HCEC 1CT (cell line): ENCODE measurements at regions not wholly inside any gene's neighbourhood (a gene's known extent, or its start where the extent isn't known, plus 50 kb on each side); places are given as distances from the start of the nearest gene placed in this dataset.
A peak's percentile ranks its signal among the peaks of the same experiment; 100 is the strongest.

Experiments
- DNase-seq: peaks from one replicate; pipeline ENCODE4 v3.0.0-alpha.2; 2017

GRCh38 chr3:30502742-30503073 lies 103.7 kb upstream of the TGFBR2 start:
- DNase-seq, result peak; percentile 76

DNA sequence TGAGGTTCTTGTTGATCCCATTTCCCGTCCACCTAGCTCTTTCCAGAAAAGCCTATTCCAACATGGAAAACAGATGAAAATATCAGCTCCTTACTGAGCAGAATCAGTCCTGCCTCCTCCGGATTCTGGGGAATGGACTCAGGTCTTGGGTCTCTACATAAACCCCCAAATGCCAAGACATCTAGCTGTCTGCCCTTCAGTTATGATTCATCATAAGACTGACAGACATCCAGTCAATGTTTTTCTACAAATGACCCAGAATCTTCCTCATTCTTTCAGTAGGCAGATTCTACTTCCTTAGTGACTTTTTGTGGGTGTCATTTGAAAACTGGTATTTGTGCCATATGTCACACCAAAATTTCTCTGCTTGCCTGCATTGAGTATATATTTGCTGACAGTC lies 103.0 kb upstream of the TGFBR2 start:
- no peak for DNase-seq

DNA sequence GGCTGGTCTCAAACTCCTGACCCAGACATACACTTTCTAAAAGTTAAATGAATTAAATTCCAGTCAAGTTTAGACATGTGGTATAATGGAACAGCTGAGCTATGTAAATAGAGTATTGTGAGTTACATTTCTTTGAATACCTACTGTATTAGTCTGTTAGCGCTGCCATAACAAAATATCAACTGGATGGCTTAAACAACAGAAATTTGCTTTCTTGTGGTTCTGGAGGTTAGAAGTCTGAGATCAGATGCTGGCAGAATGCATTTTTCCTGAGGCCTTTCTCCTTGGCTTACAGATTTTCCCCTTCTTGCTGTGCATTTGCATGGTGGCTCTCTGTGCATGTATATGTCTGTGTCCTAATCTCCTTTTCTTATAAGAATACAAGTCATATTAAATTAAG lies 101.5 kb upstream of the TGFBR2 start:
- DNase-seq, result no peak

DNA sequence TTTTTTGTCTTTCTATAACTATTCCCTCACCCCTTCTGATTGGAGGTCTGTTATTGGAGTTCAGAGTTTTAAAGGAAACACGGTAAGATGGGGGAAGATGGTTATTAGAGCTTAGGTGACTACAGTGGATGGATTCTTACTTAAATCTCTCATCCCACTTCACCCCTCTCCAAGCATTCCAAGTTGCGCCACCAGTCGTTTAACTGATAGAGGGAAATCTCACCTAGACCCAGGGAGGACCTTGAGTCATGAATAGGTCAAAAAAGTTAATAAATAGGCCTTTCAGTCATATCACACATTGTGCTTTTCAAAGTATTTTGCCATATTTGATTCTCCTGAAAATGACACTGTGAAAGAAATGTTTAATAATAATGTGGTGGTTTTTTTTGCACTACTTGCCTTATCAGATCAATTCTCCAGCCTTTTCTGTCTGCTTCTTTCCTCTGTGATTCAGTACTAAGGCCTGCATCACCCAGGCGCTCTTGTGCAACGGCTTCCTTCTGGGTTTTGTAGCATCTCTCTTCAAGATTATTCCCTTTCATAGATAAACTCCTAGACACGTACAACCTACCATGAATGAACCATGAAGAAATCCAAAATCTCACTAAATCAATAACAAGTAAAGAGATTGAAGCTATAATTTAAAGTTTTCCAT lies 100.4 kb upstream of the TGFBR2 start:
- no peak for DNase-seq

GRCh38 chr3:30508339-30508738 lies 98.1 kb upstream of the TGFBR2 start:
- no peak for DNase-seq

DNA sequence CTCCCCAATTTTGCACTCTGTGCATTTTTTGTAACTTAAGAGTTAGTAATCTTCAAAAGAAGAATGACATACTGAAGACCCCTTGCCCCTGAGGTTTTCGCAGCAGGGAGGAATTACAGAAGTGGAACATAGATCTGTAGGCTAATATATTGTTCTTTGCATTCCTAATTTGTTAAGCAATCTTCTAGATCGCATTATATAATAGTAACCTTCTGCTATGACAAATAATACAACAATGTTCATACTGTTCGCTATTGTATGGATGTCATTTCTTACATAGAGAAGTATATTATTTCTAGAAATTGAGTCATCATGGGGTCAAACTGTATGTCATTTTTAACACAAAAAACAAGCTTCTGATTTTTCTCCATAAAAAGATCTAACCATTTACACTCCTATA lies 95.8 kb upstream of the TGFBR2 start:
- DNase-seq, result peak; percentile 54

GRCh38 chr3:30511524-30512251 lies 94.7 kb upstream of the TGFBR2 start:
- DNase-seq, result peak; percentile 98

DNA sequence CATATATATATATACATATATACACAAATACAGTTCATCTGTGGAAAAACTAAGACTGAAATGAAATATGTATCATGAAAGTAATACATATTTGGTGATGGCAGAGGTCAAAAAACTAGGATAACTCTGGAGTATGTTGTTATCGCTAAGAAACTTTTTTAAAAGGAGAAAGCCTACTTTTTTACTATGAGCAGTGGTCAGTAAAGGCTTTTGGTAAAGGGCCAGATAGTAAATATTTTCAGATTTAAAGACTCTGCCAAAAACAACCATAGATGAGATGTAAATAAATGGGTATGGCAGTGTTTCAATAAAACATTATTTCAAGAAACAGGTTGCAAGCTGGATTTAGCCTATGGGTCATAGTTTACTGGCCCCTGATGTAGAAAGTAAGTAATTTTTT lies 93.8 kb upstream of the TGFBR2 start:
- no peak for DNase-seq

GRCh38 chr3:30513374-30514152 lies 92.8 kb upstream of the TGFBR2 start:
- DNase-seq, result no peak

- DNase-seq, result no peak
Measured at GRCh38 chr3:30516238-30516637, 90.2 kb upstream of the TGFBR2 start.

DNA sequence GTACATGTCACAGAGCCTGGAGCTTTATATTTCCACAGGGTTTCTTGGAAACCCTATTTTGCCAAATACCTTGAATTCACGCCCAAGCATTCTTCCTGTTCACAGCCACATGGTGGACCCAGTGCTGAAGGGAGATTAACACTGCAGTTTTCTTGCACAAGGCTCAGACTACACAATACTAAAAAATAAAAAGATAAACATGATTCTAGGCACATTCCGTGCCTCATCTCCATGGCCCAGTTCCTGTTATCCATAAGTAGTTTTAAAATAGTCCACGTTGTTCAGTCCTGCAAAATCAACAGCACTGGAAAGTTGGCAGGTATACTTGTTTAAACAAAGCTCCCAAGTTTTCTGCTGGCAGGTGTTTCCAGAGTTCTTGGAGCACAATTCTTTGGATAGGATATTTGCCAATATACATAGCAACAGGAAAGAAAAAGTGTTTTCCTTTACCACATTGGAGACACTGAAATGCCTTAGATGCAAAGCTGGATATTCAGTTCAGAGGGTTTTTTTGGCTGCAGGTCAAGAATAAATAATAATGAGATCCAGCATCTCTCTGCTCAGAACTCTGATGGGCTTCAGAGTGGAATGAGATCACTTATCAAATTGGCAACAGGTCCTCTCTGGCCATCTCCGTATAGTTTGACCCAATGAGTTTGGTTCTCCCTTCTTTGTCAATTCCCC lies 88.1 kb upstream of the TGFBR2 start:
- DNase-seq, result no peak

GRCh38 chr3:30518872-30519271 lies 87.5 kb upstream of the TGFBR2 start:
- DNase-seq, result no peak

DNA sequence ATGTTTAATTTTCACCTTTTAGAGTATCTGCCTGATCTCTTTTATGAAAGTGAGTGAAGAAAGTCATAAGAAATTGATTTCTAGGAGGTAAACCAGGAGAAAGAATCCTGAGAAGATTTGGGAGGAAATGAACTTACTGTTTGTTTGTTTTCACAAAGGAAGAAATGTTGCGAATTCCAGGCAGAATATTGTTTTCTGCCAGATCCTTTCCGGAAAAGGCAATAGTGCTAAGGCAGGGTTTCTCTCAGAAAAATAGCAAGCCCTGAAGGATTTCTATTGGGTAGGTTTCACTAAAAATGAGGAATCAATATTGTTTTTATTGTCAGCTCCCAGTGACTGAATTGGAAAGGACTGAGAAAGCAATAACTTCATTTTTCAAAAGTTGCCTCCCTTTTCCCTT lies 85.7 kb upstream of the TGFBR2 start:
- no peak for DNase-seq

DNA sequence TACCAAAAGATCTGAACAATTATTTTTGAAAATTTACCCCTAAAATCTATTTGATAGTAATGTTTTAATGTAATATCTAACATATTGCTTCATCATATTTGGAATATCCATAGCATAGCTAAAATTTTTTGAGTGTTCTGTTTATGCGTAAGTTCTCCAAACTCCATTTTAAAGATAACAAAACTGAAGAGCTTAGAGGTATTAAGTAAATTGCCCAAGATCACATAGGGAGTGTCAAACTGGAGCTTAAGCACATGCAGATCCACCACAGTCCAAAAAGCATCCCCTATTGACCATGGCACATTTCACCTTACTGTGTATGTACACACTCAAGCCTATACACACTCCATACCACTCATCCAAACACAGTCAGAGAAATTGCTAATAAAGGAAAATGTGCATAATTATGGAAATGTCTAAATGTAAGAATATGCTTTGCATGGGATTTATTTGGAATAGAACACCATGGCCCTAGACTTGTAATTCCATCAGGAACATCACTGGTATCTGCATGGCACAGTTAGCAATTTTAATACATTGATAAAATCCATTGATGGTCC lies 85.2 kb upstream of the TGFBR2 start:
- DNase-seq, result no peak

- no peak for DNase-seq
Measured at GRCh38 chr3:30522476-30522875, 83.9 kb upstream of the TGFBR2 start.

- DNase-seq, result no peak
Measured at GRCh38 chr3:30523366-30523765, 83.0 kb upstream of the TGFBR2 start.

- no peak for DNase-seq
Measured at GRCh38 chr3:30524357-30525040, 81.9 kb upstream of the TGFBR2 start.

- no peak for DNase-seq
Measured at GRCh38 chr3:30526031-30526430, 80.4 kb upstream of the TGFBR2 start.

GRCh38 chr3:30527186-30527585 lies 79.2 kb upstream of the TGFBR2 start:
- DNase-seq, result no peak

GRCh38 chr3:30527720-30528119 lies 78.7 kb upstream of the TGFBR2 start:
- no peak for DNase-seq

- no peak for DNase-seq
Measured at GRCh38 chr3:30530084-30530483, 76.3 kb upstream of the TGFBR2 start.

- DNase-seq, result no peak
Measured at GRCh38 chr3:30531017-30531570, 75.3 kb upstream of the TGFBR2 start.
